ENCODE measurements at regions not wholly inside any gene's neighbourhood (a gene's known extent, or its start where the extent isn't known, plus 50 kb on each side); places are given as distances from the start of the nearest gene placed in this dataset.

- Histone ChIP-seq H3K36me3 (ENCODE audit: low read depth) (no peaks in the 10 kb centered on the region), H3K4me3 (ENCODE audit: severe bottlenecking) (no peak overlapping the region), H3K27ac (ENCODE audit: poor library complexity, severe bottlenecking) (no peak overlapping the region), H3K9me3 (ENCODE audit: severe bottlenecking) (no peaks in the 10 kb centered on the region), H3K4me1 (ENCODE audit: insufficient read depth, poor library complexity, severe bottlenecking) (no peaks in the 10 kb centered on the region), H3K27me3 (ENCODE audit: insufficient read depth, poor library complexity, severe bottlenecking) (peaks cover 8% of the 10 kb centered on the region)
- TF ChIP-seq CTCF (IDR thresholded peaks at IDR 0.05; ENCODE audit: poor library complexity, severe bottlenecking) = no peak
- ATAC-seq (ENCODE audit: low read depth) (no peak), DNase-seq (ENCODE audit: low spot score) (no peak)
Observed at GRCh38 chr1:53408755-53409129, 50.5 kb upstream of the DMRTB1 start.

- Histone ChIP-seq H3K9me3 (ENCODE audit: severe bottlenecking) (no peaks in the 10 kb centered on the region), H3K27ac (ENCODE audit: poor library complexity, severe bottlenecking) (no peak overlapping the region), H3K36me3 (ENCODE audit: low read depth) (no peaks in the 10 kb centered on the region), H3K4me1 (ENCODE audit: insufficient read depth, poor library complexity, severe bottlenecking) (no peaks in the 10 kb centered on the region), H3K27me3 (ENCODE audit: insufficient read depth, poor library complexity, severe bottlenecking) (peaks cover 6% of the 10 kb centered on the region), H3K4me3 (ENCODE audit: severe bottlenecking) (no peak overlapping the region)
- DNase-seq (ENCODE audit: low spot score) (no peak), ATAC-seq (ENCODE audit: low read depth) (no peak)
- no peak for TF ChIP-seq CTCF (IDR thresholded peaks at IDR 0.05; ENCODE audit: poor library complexity, severe bottlenecking)
Observed at GRCh38 chr1:53409233-53409632, 50.0 kb upstream of the DMRTB1 start.
